DMS114 treated with DMSO at 0.1 percent for 48 hours (cell line): ENCODE measurements at regions not wholly inside any gene's neighbourhood (a gene's known extent, or its start where the extent isn't known, plus 50 kb on each side); places are given as distances from the start of the nearest gene placed in this dataset.

Experiments
- DNase-seq: peaks from one replicate; lab custom pipeline; 2025; ENCODE audit not compliant: unreplicated experiment; lab: John Stamatoyannopoulos, UW

DNA sequence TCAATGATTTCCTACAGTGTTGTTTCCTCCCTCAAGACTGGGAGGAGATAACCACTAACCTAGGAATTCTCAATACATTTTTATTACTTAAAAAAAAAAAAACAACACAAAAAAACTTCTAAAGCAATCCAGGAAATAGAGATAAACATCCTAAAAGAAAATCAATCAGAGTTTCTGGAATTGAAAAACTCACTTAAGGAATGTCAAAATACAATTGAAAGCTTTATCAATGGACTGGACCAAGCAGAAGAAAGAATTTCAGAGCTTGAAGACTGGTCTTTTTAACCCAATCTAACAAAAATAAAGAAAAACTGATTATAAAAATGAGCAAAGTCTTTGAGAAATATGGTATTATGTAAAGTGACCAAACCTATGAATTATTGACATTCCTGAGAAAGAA, 394.1 kb downstream of the XPNPEP1 start:
- no peak for DNase-seq

DNA sequence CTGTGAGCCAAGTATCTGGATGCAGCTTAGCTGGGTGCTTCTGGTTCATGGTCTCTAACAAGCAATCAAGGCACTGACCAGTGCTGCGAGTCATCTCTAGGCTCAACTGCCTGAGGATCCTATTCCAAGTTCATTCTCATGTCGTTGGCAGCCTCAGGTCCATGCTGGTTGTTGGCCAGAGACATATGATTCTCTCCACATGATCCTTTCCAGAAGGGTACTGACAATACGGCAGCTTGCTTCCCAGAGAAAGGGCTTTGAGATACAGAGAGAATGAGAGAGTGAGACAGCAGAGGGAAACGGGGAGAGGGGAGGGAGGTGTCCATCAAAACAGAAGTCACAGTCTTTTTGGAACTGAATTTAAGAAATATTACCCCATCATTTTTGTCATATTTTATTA, 405.6 kb downstream of the XPNPEP1 start:
- DNase-seq: no peak

DNA sequence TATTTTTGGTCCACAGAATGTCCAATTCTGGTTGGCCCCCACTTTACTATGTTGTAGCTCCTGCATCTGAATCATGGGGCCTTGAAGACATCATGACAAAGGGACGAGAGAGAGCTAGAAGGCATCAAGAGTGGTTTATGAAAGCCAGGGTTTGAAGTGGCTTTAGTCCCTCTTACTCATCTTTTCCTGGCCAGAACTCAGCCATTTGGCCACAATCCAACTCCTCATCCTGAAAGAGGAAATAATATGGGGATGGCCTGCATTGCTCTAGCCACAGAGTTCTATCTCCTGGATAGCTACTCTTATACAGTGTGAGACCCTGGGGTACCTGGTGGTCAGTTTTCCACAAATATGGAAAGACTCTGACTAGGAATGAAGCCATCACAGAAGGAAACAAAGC, 418.9 kb downstream of the XPNPEP1 start:
- DNase-seq: no peak

DNA sequence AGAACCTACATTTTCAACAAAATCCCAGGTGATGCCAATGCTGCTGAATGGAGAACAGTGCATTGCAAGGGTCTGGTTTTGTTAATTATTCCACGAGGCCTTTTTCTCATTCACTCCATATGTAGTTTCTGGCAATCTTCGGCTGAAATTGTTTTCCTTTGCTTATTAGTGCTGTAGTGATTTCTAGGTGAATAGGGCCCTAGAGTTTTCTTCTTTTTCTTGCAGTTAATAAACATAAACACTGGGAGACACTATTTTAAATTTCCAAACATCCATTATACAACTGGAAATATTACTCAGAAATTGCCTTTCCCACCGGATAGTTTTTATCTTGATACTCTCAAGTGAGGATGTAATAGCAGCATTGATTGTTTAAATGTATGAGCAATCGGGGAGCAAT, 435.6 kb downstream of the XPNPEP1 start:
- DNase-seq: no peak

DNA sequence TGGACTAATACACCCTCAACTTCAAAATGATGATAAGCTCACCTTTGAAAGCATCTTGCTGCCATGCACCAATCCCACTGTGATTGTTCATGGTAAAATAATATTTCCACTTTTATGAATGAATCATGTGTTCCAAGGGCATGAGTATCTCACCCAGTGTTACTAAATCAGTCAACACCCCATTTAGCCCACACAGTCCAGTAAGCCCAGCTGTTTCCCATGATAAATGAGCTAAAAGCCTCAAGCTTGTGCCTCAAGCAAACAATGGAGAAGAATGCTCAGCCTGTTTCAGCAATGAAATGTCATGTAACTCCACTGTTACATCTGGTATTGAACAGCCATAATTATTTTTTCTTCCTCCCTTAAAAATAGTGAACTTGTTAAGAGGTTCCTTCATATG, 442.5 kb downstream of the XPNPEP1 start:
- no peak for DNase-seq

DNA sequence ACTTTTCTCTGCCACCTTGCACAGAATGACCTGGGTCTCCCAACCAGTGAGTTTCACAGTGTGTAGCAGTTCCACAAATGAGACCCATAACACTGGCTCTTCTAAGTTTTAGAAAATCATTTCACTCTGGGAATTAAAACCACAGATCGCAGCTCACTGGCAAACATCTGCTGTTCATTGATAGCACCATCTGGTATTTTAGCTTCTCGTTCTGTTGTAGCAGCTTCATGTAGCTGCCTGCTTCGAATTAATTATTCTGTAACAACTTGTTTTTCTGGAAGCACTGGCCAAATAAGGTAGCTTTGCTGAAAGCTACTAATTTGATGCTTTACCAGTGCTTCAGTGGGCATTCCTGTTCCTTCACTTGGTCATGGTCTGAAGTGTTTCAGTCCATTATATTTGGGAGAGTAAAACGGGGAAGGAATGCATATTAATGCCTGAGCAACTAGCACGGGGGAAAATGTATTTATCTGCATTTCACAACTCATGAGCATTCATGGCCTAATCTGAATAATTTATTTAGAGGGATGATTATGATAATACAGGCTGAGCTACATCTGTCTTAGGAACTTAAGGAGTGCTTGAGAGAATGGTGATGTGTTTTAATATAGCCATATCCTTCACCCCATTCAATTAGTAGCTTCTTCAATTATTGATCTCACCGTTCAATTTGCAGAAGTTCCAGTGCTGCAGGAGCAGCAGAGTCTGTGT, 447.4 kb downstream of the XPNPEP1 start:
- DNase-seq: no peak

DNA sequence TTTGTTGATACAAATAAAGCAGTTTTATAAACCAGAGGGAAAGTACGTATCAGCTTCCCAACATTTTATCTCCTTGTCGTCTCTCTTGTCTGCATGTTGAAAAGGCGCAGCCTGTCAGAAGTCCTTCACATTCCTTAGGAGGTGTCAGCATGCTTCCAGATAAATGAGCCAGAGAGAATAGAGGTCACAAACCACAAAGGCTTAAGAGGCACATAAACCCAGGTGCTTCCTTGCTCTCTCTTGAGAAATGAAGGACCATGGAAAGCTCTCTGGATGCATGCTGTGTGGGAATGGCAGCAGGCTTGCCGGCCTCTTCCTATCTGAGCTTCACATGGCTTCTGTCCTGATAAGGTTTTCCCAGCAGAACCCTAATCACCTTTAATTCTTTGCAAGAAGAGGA, 448.5 kb downstream of the XPNPEP1 start:
- no peak for DNase-seq

DNA sequence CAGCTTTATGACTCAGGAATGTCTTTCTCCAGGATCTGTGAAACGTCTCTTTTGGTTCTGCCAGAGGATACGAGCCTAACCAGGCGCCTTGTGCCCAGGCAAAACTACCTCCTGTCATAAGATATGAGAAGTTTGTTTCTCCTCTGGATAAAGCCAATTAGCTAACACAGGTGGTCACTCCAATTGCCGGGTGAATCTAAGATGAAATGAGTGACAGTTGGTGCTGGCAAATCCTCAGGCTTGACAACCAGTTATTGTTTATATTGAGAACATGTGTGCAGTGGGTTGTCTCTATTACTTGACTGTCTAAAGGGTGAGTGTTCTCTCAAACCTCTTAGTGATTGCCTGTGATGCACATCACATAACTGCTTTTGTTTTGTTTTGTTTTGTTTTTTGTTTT, 449.1 kb downstream of the XPNPEP1 start:
- no peak for DNase-seq

DNA sequence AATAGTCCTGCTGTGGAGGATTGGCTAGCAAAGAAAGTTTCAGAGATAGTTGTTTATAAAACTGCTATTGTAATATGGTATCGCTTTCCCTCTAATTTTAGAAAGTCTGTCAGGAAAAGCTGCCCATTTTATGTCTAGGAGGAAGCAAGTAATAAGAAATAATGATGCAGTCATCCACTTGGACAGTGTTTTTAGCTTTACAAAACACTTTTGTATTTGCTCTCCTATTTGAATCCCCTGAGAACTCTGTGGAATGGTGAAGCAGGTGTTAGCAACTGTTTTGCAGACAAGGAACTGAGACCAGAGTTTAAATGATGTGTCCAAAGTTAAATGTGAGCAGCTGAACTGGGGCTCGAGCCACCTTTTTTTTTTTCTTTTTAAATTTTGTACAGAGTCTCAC, 455.8 kb downstream of the XPNPEP1 start:
- DNase-seq: no peak

DNA sequence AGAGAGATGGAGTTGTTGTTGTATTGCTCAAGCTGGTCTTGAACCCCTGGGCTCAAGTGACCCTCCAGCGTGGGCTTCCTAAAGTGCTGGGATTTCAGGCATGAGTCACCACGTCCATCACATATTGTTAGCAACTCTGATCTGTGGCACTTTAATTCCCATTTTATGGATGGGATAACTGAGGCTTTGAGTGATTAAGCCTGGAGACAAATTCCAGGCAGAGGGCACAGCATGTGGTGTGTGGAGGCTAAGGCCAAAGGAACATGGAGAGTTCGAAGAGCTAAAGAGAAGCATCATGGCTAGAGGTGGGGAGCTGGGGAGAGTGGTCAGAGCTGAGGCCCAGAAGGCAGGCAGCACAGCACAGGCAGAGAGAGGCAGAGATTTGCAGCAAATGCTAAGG, 458.4 kb downstream of the XPNPEP1 start:
- no peak for DNase-seq

DNA sequence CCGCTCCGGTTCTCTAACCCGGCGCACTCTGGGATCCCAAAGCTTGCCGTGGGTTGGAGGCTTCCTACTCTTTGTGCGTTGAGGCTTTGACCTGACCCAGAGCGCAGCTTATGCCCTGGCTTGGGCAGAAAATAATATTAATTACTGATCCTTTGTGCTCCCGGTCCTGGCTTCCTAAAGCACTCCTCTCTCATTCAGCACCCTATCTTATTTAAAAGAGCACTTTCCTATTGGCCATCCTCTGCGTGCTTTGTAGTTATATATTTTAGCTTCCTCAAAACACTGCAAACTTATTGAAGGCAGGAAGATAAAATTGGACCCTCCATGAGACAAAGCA, 466.0 kb downstream of the XPNPEP1 start:
- DNase-seq: no peak

DNA sequence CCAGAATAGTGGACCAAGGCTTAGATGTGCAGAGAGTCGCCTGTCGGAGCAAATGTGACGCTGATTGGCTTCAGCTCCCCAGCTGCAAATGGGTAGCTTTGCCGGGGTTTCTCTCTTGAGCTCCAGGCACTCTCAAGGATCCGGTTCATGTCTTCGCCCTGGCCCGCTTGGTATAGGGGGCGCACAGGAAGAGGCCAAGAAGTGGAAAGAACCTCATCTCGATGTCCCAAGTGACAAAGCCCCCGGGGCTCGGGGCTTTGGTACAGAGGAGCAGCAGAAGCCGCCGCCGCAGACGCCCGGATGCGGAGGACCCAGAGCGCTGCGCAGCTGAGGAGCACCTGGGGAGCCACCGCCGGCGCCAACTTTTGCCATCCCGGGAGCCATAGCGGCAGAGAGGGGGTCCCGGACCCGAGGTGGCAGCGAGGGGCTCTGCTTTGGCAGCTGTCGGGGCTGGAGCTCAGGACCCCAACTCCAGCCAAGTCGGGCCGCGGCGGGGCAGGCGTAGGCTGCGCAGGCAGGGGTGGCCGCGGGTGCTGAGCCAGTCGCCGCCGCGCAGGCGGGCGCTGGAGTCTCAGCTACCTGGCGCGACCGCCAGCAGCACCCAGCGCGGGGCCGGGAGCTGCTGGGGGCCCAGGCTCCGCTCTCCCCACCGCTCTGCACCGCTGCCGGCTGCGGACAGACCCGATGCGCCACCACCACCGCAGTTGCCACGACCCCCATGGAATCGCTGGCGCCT, 466.6 kb downstream of the XPNPEP1 start:
- no peak for DNase-seq

DNA sequence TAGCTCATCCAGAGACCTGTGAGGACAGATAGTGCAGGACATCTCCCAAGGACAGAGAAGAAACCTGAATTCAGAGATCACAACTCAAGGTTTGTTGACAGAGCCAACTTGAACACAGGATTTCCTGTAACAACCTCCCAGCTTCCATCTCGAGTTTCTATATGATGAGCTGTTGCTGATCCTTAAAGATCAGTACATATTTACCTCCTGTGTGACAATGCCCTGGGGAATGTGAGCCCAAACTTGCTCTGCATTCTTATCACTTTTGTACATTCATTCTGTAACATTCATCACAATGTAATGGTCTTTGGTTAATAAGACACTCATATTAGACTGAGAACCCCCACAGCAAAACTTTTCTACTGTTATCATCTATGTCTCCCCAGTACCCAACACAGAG, 468.6 kb downstream of the XPNPEP1 start:
- no peak for DNase-seq

DNA sequence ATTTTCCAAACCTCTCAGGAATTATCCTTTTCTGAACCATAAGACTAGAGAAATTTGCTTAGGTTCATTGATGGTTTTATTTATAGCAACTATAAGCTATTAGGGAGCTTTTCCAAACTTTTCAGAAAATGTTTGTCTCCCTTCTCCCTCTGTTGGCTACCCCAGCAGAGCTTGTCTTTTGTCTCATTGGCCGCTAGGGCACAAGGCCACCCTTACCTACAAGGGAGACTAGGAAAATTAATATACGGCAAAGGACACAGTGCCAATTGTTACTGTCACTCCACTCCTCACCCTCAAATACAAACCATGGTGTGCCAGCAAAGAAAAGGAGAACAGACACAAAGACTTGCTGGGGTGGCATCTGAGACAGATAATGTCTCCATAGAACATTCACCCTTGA, 471.4 kb downstream of the XPNPEP1 start:
- no peak for DNase-seq

DNA sequence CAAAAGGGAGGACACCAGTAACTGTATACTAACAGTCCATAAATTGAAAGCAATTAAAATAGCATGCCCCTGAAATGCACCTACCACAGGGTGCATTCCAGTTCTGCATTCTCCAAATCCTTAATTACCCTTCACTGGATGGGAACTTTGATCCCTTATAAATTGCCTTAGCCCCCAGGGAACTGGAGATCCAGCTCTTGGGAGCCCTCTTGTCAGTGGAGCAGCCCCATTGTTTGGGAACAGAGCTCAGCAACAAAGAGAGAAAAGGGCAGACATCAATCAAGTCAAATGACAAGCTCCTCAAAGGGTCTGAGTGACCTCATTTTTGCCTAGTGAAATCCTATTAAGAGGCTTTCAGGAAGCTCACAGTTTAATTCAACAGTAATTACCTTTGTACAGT, 472.6 kb downstream of the XPNPEP1 start:
- no peak for DNase-seq

DNA sequence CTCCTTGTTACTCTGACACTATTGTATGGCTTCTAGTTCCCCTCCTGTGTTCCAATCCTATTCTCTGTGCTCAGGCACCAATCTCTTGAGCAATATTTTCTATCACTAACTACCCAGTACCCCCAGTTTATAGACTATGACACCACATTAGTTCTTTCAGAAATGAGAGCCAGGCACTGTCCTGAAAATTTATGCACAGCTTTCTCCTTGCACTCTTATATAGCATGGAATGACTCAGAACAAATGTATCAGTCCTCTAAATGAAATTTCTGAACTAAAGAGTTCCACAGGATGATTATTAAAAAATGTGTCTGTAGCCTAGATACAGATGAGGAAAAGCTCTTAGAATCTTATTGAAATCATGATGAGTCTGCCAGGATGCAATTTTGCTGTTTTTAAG, 489.9 kb downstream of the XPNPEP1 start:
- DNase-seq: no peak

DNA sequence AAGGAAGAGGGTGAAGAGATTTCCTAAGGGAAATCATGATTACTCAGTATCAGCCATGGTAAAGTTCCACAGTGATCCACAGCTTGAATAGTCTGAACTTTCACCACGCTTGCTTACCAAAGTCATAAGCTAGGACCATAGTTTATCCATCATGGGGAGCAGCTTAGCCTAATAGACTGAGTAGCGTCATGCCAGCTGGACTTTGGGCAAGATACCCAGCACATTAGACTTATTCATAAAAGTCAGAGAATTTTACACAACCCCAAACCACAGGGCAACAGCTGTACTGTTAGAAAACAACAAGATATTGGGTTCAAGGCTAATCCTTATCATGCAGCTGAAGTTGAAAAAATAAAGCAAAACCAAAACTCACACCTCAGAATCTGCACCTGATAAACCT, 491.0 kb downstream of the XPNPEP1 start:
- DNase-seq: no peak

DNA sequence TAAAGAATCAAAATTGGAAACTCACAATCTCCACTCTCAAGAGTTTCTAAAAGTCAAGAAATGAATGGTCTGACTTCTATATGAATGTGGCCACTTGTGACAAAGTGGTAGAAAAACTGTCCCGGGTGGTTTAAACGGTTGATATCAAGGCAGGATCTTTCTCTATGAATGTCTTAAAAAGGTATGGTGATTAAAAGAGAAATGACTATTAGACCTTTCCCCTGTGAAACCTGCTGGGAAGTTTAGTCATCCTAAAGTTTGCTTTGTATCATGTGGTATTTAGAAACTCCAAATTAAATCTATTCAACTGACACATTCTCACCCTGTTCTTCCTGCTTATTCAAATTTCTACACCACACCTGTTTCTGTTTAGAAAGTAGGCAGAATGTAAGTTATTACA, 492.5 kb downstream of the XPNPEP1 start:
- no peak for DNase-seq

DNA sequence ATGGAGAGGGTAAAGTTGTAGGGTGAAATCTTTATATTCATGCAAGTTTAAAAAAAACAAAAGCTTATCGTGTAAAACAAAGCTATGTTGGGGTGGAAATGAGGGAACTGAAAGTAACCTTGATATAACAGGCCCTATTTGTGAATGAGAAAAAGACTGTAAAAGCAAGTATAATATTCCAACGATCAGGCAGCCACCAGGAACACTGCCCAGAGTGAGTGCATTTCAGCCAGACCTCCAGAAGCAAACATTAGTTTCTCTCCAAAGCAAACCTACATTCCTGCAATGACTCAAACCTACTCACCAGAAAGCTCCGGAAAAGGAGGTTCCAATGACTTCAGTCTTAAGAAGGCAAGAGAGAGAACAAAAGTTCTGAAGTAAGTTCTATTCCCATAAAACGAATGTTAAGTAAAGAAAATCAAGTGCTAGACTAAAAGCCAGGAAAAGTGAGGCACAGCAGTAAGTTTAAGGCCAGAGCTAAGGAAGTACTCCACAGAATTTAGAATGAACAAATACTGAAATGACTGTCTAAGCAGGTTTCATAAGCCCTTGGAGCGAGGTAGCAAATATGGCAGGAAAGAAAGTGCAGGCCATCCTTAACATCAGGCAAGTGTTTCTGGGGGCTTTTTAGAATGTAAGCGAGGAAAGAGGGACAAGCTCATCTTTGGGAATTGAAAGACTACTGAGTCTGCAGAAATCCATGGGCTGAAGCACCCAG, 493.1 kb downstream of the XPNPEP1 start:
- no peak for DNase-seq

DNA sequence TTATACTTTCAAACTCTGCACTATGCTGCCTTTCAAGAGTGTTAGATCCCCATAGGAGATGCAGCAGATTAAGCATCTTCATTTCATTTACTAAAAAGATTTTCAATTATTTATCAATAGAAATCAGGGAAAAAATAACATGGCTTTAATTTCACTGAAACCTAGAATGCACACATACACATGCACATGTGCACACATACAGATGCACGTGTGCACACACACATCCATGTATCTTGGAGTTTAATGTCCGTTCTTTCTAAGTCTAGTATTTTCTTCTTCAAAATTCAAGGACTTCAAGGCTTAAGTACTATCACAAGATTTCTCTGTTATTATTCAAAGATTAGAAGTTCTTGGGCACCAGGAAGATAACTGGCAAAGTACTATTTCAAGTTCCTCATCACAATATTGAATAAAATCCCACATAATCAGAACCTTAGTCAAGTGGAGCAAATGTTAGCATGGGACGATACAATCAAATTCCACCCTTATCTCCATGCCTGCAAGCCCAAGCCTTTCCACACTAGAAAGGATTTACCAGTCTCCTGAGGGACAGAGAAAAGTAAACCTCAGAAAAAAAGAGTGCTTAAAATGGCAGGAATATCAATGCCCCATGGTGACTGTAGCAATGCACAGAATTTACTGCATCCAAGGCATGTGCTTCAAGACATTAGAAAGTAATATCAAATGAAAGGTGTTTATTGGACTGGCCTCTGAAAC, 494.4 kb downstream of the XPNPEP1 start:
- no peak for DNase-seq

DNA sequence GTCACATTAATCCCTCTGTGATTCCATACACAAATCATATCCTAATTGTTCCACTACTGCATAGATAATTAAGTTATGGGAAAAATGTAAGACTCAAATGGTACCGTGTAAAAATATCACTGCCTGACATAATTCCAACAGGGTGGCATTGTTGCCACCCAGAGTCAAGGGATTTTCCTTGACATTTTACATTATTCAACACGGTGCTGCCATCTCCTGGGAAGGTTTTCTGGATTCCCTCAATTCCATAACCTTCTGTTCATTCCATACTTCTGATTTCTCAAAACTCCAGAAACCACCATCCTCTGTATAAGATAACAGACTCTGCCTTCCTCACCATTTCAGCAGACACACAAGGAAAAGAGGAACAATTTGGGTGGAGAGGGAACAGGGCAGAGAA, 495.9 kb downstream of the XPNPEP1 start:
- no peak for DNase-seq

DNA sequence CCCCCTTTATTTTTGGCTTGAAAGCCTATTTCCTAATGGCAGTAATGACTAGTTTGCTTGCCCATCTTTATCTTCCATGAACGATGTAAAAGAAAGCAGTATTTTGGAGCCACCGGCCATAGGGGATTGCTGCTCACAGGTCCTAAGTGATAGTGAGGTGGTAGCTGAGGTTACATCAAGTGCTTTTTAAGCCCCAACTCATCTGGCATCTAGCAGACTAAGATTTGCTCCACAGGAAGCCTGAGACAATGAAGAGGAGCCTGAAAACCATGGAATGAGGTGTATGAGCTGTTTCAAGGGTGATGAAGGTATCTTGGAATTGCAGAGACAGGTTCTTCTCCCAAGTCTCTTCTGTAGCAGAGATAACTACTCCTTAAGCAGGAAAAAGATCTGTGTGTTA, 496.3 kb downstream of the XPNPEP1 start:
- no peak for DNase-seq
